A673 (cell line): ENCODE measurements at regions not wholly inside any gene's neighbourhood (a gene's known extent, or its start where the extent isn't known, plus 50 kb on each side); places are given as distances from the start of the nearest gene placed in this dataset.
"Not testable (repeated sequence)": the region's sequence is repeated elsewhere in the genome, so short reads cannot be mapped to it uniquely, and the experiment has no call there.

ENCODE experiments used
- BruUV-seq: library from RNA; stranded (reverse); fragments of 400-500 nt; replicated peaks from 2 replicates; lab custom pipeline; 2021; lab: Mats Ljungman, UMichigan
- CTCF ChIA-PET: fragments of 300-600 bp; sonication (Branson Sonifier 250); formaldehyde crosslinking; loops from one replicate; lab custom pipeline; 2022; ENCODE audit warnings: antibody characterized with exemption; lab: Charles Lee
- POLR2A ChIA-PET: fragments of 300-600 bp; sonication (Branson Sonifier 250); formaldehyde crosslinking; loops from one replicate; lab custom pipeline; 2022; ENCODE audit warnings: antibody characterized with exemption; ENCODE audit not compliant: low non-redundant PET; lab: Charles Lee
- DNase-seq: peaks from one replicate; pipeline ENCODE4 v3.0.0-alpha.2; 2015; ENCODE audit warnings: low spot score
- H3K27ac ChIP-seq: fragments of 200-600 bp; sonication (generic); 2 replicates; pipeline ENCODE4 v1.5.1; 2016; ENCODE audit warnings: mixed run types, low read depth, mild to moderate bottlenecking, mixed read lengths, antibody characterized with exemption, low read length; ENCODE audit not compliant: poor library complexity, severe bottlenecking
- H3K27me3 ChIP-seq: fragments of 200-600 bp; sonication (generic); replicated peaks from 2 replicates; pipeline ENCODE4 v1.6.1; 2017; ENCODE audit warnings: mixed run types, low read depth, mild to moderate bottlenecking, mixed read lengths, antibody characterized with exemption, low read length; ENCODE audit not compliant: insufficient read depth, poor library complexity
- H3K36me3 ChIP-seq: fragments of 200-600 bp; sonication (generic); 2 replicates; pipeline ENCODE4 v1.6.1; 2016; ENCODE audit warnings: mixed run types, mild to moderate bottlenecking, mixed read lengths, antibody characterized with exemption, low read length; ENCODE audit not compliant: insufficient read depth, poor library complexity, severe bottlenecking
- H3K4me1 ChIP-seq: fragments of 200-600 bp; sonication (generic); 2 replicates; pipeline ENCODE4 v1.6.1; 2017; ENCODE audit warnings: mixed run types, mild to moderate bottlenecking, mixed read lengths, antibody characterized with exemption, low read length; ENCODE audit not compliant: insufficient read depth, poor library complexity, severe bottlenecking
- H3K4me3 ChIP-seq: fragments of 200-600 bp; sonication (generic); 2 replicates; pipeline ENCODE4 v1.5.1; 2016; ENCODE audit warnings: low read depth, mixed run types, mild to moderate bottlenecking, mixed read lengths, low read length; ENCODE audit not compliant: poor library complexity, severe bottlenecking
- H3K9me3 ChIP-seq: fragments of 200-600 bp; sonication (generic); 2 replicates; pipeline ENCODE4 v1.6.1; 2016; ENCODE audit warnings: mixed run types, low read depth, mild to moderate bottlenecking, mixed read lengths, antibody characterized with exemption, low read length; ENCODE audit not compliant: poor library complexity, severe bottlenecking
- EZH2 ChIP-seq: fragments of 200-600 bp; sonication (generic); IDR thresholded peaks from 2 replicates; pipeline ENCODE4 v1.6.1; 2017; ENCODE audit warnings: borderline replicate concordance, low read depth, mild to moderate bottlenecking, mixed read lengths, antibody characterized with exemption, low read length; ENCODE audit not compliant: poor library complexity, severe bottlenecking
- intact Hi-C: fragments of 100-400 bp; cut with micrococcal nuclease; formaldehyde crosslinking; loops from one replicate; pipeline ENCODE4 v1.10.0; 2022; ENCODE audit not compliant: unreplicated experiment
- TF ChIP-seq, protein P1 (sequence below): fragments of 300-800, 200-600 bp; sonication (generic); conservative IDR thresholded peaks from 2 replicates; pipeline ENCODE4 v1.5.1; 2017; ENCODE audit warnings: low read depth, mild to moderate bottlenecking, antibody characterized with exemption, low read length, moderate library complexity, mixed read lengths

- Histone ChIP-seq H3K36me3 (no peaks in the 10 kb centered on the region), H3K9me3 (no peaks in the 10 kb centered on the region), H3K4me3 (no peak overlapping the region), H3K27ac (no peak overlapping the region), H3K4me1 (peaks cover 26% of the 10 kb centered on the region), H3K27me3 (no peaks in the 10 kb centered on the region)
- BruUV-seq = no TSS peak
- no peak for DNase-seq
- TF ChIP-seq EZH2 = no peak
- TF ChIP-seq, protein P1, sequence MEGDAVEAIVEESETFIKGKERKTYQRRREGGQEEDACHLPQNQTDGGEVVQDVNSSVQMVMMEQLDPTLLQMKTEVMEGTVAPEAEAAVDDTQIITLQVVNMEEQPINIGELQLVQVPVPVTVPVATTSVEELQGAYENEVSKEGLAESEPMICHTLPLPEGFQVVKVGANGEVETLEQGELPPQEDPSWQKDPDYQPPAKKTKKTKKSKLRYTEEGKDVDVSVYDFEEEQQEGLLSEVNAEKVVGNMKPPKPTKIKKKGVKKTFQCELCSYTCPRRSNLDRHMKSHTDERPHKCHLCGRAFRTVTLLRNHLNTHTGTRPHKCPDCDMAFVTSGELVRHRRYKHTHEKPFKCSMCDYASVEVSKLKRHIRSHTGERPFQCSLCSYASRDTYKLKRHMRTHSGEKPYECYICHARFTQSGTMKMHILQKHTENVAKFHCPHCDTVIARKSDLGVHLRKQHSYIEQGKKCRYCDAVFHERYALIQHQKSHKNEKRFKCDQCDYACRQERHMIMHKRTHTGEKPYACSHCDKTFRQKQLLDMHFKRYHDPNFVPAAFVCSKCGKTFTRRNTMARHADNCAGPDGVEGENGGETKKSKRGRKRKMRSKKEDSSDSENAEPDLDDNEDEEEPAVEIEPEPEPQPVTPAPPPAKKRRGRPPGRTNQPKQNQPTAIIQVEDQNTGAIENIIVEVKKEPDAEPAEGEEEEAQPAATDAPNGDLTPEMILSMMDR = no peak
- intact Hi-C loops = no loop called here
- ChIA-PET CTCF (interaction anchor here (0.7 kb wide), 1 partner anchor 11 kb away, joined by 3 read pairs; no protein-coding TSS in a partner anchor), POLR2A (interaction anchor here (0.6 to 0.7 kb wide), 2 partner anchors 29 to 453 kb away, joined by 3 read pairs; no protein-coding TSS in a partner anchor)
Observed at GRCh38 chr1:38497921-38498656, 361.5 kb downstream of the RRAGC start.

- DNase-seq, BruUV-seq, H3K27me3 ChIP-seq, H3K36me3 ChIP-seq, intact Hi-C loops, POLR2A ChIA-PET, H3K27ac ChIP-seq, H3K9me3 ChIP-seq, H3K4me3 ChIP-seq: not testable (repeated sequence)
- CTCF ChIA-PET = interaction anchor here (0.6 kb wide), 1 partner anchor 1006 kb away, joined by 4 read pairs; no protein-coding TSS in a partner anchor
- peaks cover 17% of the 10 kb centered on the region for H3K4me1 ChIP-seq
Observed at GRCh38 chr1:38493306-38493705, 366.3 kb downstream of the RRAGC start.

- H3K36me3 ChIP-seq = no peaks in the 10 kb centered on the region
- no TSS peak for BruUV-seq
- DNase-seq = peak; percentile 64
- H3K4me3 ChIP-seq = no peak overlapping the region
- peak overlapping the region; percentile 17 for H3K27ac ChIP-seq
- intact Hi-C loops = loop anchor here (5.0 kb wide), 1 partner anchor 97 kb away; no protein-coding TSS in a partner anchor
- H3K9me3 ChIP-seq = no peaks in the 10 kb centered on the region
- TF ChIP-seq, protein P1 = peak; percentile 77
- no peak for TF ChIP-seq EZH2
- ChIA-PET CTCF (interaction anchor here (0.6 kb wide), 1 partner anchor 26 kb away, joined by 5 read pairs; no protein-coding TSS in a partner anchor), POLR2A (no interaction called here)
- H3K27me3 ChIP-seq = no peaks in the 10 kb centered on the region
- peaks cover 31% of the 10 kb centered on the region for H3K4me1 ChIP-seq
Observed at GRCh38 chr1:38489844-38490270, 369.7 kb downstream of the RRAGC start.
